Neural cell (in vitro differentiated cells): ENCODE measurements at regions not wholly inside any gene's neighbourhood (a gene's known extent, or its start where the extent isn't known, plus 50 kb on each side); places are given as distances from the start of the nearest gene placed in this dataset.
"Not testable (repeated sequence)": the region's sequence is repeated elsewhere in the genome, so short reads cannot be mapped to it uniquely, and the experiment has no call there.

ENCODE experiments used
- H2AFZ ChIP-seq: fragments of 200-600, 300-800 bp; sonication (generic), shearing (Covaris generic); 2 replicates; pipeline ENCODE4 v1.6.0; 2014; ENCODE audit warnings: low read depth, mild to moderate bottlenecking, antibody characterized with exemption, low read length, moderate library complexity
- H3F3A ChIP-seq: fragments of 200-600 bp; shearing (Covaris generic); 2 replicates; pipeline ENCODE4 v1.6.1; 2016; ENCODE audit warnings: mild to moderate bottlenecking, moderate library complexity, mixed read lengths, antibody characterized with exemption, low read length; ENCODE audit not compliant: insufficient read depth, poor library complexity, severe bottlenecking
- H3K27ac ChIP-seq: fragments of 200-600, 300-800 bp; sonication (generic), shearing (Covaris generic); 2 replicates; pipeline ENCODE4 v1.5.1; 2014; ENCODE audit warnings: mild to moderate bottlenecking, low read length, moderate library complexity
- H3K27me3 ChIP-seq: fragments of 300-800, 200-600 bp; sonication (generic), shearing (Covaris generic); 2 replicates; pipeline ENCODE4 v1.6.0; 2014; ENCODE audit warnings: mild to moderate bottlenecking, low read depth, low read length, moderate library complexity; ENCODE audit not compliant: insufficient read depth
- H3K36me3 ChIP-seq: fragments of 300-800, 200-600 bp; sonication (generic), shearing (Covaris generic); 2 replicates; pipeline ENCODE4 v1.5.1; 2014; ENCODE audit warnings: mild to moderate bottlenecking, antibody characterized with exemption, low read length, moderate library complexity; ENCODE audit not compliant: insufficient read depth
- H3K4me2 ChIP-seq: fragments of 300-800, 200-600 bp; sonication (generic), shearing (Covaris generic); 2 replicates; pipeline ENCODE4 v1.6.0; 2014; ENCODE audit warnings: mild to moderate bottlenecking, low read length
- H3K4me3 ChIP-seq: fragments of 300-800, 200-600 bp; sonication (generic), shearing (Covaris generic); 2 replicates; pipeline ENCODE4 v1.5.1; 2014; ENCODE audit warnings: mild to moderate bottlenecking, low read length, moderate library complexity
- H3K79me2 ChIP-seq: fragments of 200-600 bp; shearing (Covaris generic); replicated peaks from 2 replicates; pipeline ENCODE4 v1.6.0; 2014; ENCODE audit warnings: mild to moderate bottlenecking, low read length, moderate library complexity; ENCODE audit not compliant: insufficient read depth
- H3K9ac ChIP-seq: fragments of 300-800, 200-600 bp; sonication (generic), shearing (Covaris generic); 2 replicates; pipeline ENCODE4 v1.6.1; 2016; ENCODE audit warnings: mild to moderate bottlenecking, low read length, mixed read lengths
- H3K9me2 ChIP-seq: fragments of 200-600 bp; shearing (Covaris generic); 2 replicates; pipeline ENCODE4 v1.6.1; 2016; ENCODE audit warnings: mild to moderate bottlenecking, low read length, mixed read lengths; ENCODE audit not compliant: insufficient read depth
- H3K9me3 ChIP-seq: fragments of 200-600, 300-800 bp; sonication (generic), shearing (Covaris generic); 2 replicates; pipeline ENCODE4 v1.6.1; 2016; ENCODE audit warnings: mild to moderate bottlenecking, mixed run types, low read length, moderate library complexity, mixed read lengths
- H4K20me1 ChIP-seq: fragments of 200-600 bp; shearing (Covaris generic); 2 replicates; pipeline ENCODE4 v1.6.1; 2016; ENCODE audit warnings: mild to moderate bottlenecking, mixed run types; ENCODE audit not compliant: insufficient read depth
- CTCF ChIP-seq: fragments of 450-650 bp; IDR thresholded peaks from 2 replicates; pipeline ENCODE4 v1.5.1; 2014; ENCODE audit warnings: antibody characterized with exemption, mild to moderate bottlenecking, moderate library complexity; ENCODE audit not compliant: poor library complexity, severe bottlenecking
- EP300 ChIP-seq: fragments of 450-650 bp; conservative IDR thresholded peaks from 2 replicates; pipeline ENCODE4 v1.6.1; 2014; ENCODE audit warnings: antibody characterized with exemption, mild to moderate bottlenecking, moderate library complexity; ENCODE audit not compliant: poor library complexity, severe bottlenecking
- EZH2 ChIP-seq: fragments of 200-600, 300-800 bp; shearing (Covaris generic), sonication (generic); IDR thresholded peaks from 2 replicates; pipeline ENCODE4 v1.6.1; 2014; ENCODE audit warnings: antibody characterized with exemption, low read length, borderline replicate concordance, mild to moderate bottlenecking; ENCODE audit not compliant: insufficient read depth, poor library complexity, severe bottlenecking
- MXI1 ChIP-seq: fragments of 450-650 bp; conservative IDR thresholded peaks from 2 replicates; pipeline ENCODE4 v1.6.1; 2014; ENCODE audit warnings: antibody characterized with exemption, mild to moderate bottlenecking; ENCODE audit not compliant: poor library complexity, severe bottlenecking
- POLR2AphosphoS5 ChIP-seq: IDR thresholded peaks from 2 replicates; pipeline ENCODE4 v1.6.1; 2012
- REST ChIP-seq: IDR thresholded peaks from 2 replicates; pipeline ENCODE4 v1.6.1; 2012; ENCODE audit warnings: borderline replicate concordance
- TAF1 ChIP-seq: IDR thresholded peaks from 2 replicates; pipeline ENCODE4 v1.6.1; 2012; ENCODE audit warnings: low read depth

- TF ChIP-seq EZH2 (no peak), POLR2AphosphoS5 (no peak), TAF1 (no peak), EP300 (no peak), CTCF (no peak), MXI1 (no peak), REST (no peak)
- no peak overlapping the region for H3K27ac ChIP-seq
- H4K20me1 ChIP-seq, result no peaks in the 10 kb centered on the region
Observed at GRCh38 chr6:43883847-43884651, 114.0 kb downstream of the VEGFA start.

GRCh38 chr6:43882690-43883448, 112.9 kb downstream of the VEGFA start:
- H3K27me3 ChIP-seq, H2AFZ ChIP-seq, H3F3A ChIP-seq: not testable (repeated sequence)

More at GRCh38 chr6:43883847-43884651, 114.0 kb downstream of the VEGFA start:
- H3K79me2 ChIP-seq, result no peaks in the 10 kb centered on the region
- no peak overlapping the region for H2AFZ ChIP-seq
- H3K27me3 ChIP-seq, result no peaks in the 10 kb centered on the region
- H3K36me3 ChIP-seq, result no peaks in the 10 kb centered on the region
- H3K9me2 ChIP-seq, result no peaks in the 10 kb centered on the region
- no peak overlapping the region for H3K4me3 ChIP-seq
- H3K4me2 ChIP-seq, result no peak overlapping the region
- H3K9me3 ChIP-seq, result no peaks in the 10 kb centered on the region
- no peaks in the 10 kb centered on the region for H3F3A ChIP-seq
- H3K9ac ChIP-seq, result no peak overlapping the region

More at GRCh38 chr6:43882690-43883448, 112.9 kb downstream of the VEGFA start:
- not testable (repeated sequence) for H3K4me3 ChIP-seq, H3K4me2 ChIP-seq, H3K9ac ChIP-seq, H3K36me3 ChIP-seq, H3K27ac ChIP-seq, H3K9me2 ChIP-seq, H3K9me3 ChIP-seq, H3K79me2 ChIP-seq, H4K20me1 ChIP-seq
